ENCODE measurements at regions not wholly inside any gene's neighbourhood (a gene's known extent, or its start where the extent isn't known, plus 50 kb on each side); places are given as distances from the start of the nearest gene placed in this dataset.

GRCh38 chr11:70756341-70756740, 358.0 kb downstream of the CTTN start:
- no peak for TF ChIP-seq CTCF (IDR thresholded peaks at IDR 0.05)
- TF ChIP-seq POLR2A (IDR thresholded peaks at IDR 0.05), result no peak
- TF ChIP-seq EP300 (IDR thresholded peaks at IDR 0.05), result no peak
- H3K4me3 ChIP-seq, result no peak overlapping the region
- no peaks in the 10 kb centered on the region for H3K27me3 ChIP-seq
- intact Hi-C loops (cut with DNase I), result loop anchor here in 2 of 4 donors (5.0 kb wide), 2 partner anchors 289 to 294 kb away; no protein-coding TSS in a partner anchor
- H3K4me1 ChIP-seq (ENCODE audit: insufficient read depth), result no peaks in the 10 kb centered on the region
- WGBS, 3 donors, result 76 to 86% (median 77%) methylated on average over 8 of the region's 8 CpGs
- no peak for DNase-seq
- H3K36me3 ChIP-seq, result no peaks in the 10 kb centered on the region
- H3K9me3 ChIP-seq, result peaks cover 0 to 6% of the 10 kb centered on the region in 2 donors
- H3K27ac ChIP-seq, result no peak overlapping the region

DNA sequence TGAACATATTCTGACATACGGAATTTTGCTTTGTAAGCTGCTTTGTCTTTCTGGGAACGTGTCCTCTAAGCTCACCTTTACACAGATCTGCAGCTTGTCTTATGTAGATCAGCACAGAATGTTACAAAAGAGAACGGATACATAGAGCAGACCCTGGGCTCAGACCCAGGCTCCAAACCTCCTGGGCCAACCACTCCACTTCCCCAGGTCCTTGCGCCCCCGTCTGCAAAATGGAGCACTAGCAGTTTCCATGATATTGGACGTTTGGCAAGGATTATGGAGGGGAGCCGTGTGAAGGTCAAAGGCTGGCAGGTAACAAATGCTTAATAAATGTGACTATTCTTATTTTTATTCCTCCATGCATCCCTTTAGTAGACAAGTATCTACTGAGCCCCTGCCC, 358.4 kb downstream of the CTTN start:
- H3K27ac ChIP-seq, result no peak overlapping the region
- no peak for TF ChIP-seq POLR2A (IDR thresholded peaks at IDR 0.05)
- no peak for TF ChIP-seq EP300 (IDR thresholded peaks at IDR 0.05)
- no peak for TF ChIP-seq CTCF (IDR thresholded peaks at IDR 0.05)
- H3K27me3 ChIP-seq, result no peaks in the 10 kb centered on the region
- no peak overlapping the region for H3K4me3 ChIP-seq
- peaks cover 0 to 6% of the 10 kb centered on the region in 2 donors for H3K9me3 ChIP-seq
- no peaks in the 10 kb centered on the region for H3K36me3 ChIP-seq
- no peak for DNase-seq
- no peaks in the 10 kb centered on the region for H3K4me1 ChIP-seq (ENCODE audit: insufficient read depth)
- intact Hi-C loops (cut with DNase I), result loop anchor here in 2 of 4 donors (5.0 kb wide), 2 partner anchors 289 to 294 kb away; no protein-coding TSS in a partner anchor
- WGBS, 3 donors, result 58 to 66% (median 66%) methylated on average over 7 of the region's 7 CpGs

GRCh38 chr11:70757241-70757640, 358.9 kb downstream of the CTTN start:
- no peaks in the 10 kb centered on the region for H3K4me1 ChIP-seq (ENCODE audit: insufficient read depth)
- no peaks in the 10 kb centered on the region for H3K27me3 ChIP-seq
- no peak for TF ChIP-seq POLR2A (IDR thresholded peaks at IDR 0.05)
- no peak for TF ChIP-seq CTCF (IDR thresholded peaks at IDR 0.05)
- TF ChIP-seq EP300 (IDR thresholded peaks at IDR 0.05), result no peak
- no peak overlapping the region for H3K27ac ChIP-seq
- H3K9me3 ChIP-seq, result peaks cover 0 to 6% of the 10 kb centered on the region in 2 donors
- intact Hi-C loops (cut with DNase I), result loop anchor here in 2 of 4 donors (5.0 kb wide), 2 partner anchors 290 to 295 kb away; no protein-coding TSS in a partner anchor
- H3K4me3 ChIP-seq, result no peak overlapping the region
- no peaks in the 10 kb centered on the region for H3K36me3 ChIP-seq
- DNase-seq, result no peak
- 53 to 73% (median 70%) methylated on average over 8 of the region's 8 CpGs for WGBS, 3 donors

DNA sequence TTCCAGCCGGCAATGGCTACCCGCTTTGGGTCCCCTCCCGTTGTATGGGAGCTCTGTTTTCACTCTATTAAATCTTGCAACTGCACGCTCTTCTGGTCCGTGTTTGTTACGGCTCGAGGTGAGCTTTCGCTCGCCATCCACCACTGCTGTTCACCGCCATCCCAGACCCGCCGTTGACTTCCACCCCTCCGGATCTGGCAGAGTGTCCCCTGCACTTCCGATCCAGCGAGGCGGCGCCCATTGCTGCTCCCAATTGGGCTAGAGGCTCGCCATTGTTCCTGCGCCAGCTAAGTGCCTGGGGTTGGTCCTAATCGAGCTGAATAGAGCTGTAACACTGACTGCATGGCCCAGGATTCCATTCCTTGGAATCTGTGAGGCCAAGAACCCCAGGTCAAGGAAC, 359.9 kb downstream of the CTTN start:
- H3K27me3 ChIP-seq, result no peaks in the 10 kb centered on the region
- H3K4me1 ChIP-seq (ENCODE audit: insufficient read depth), result no peaks in the 10 kb centered on the region
- no peak for DNase-seq
- intact Hi-C loops (cut with DNase I), result loop anchor here in 2 of 4 donors (5.0 kb wide), 2 partner anchors 291 to 296 kb away; no protein-coding TSS in a partner anchor
- WGBS, 3 donors, result 86 to 88% (median 88%) methylated on average over 20 of the region's 20 CpGs
- no peaks in the 10 kb centered on the region for H3K36me3 ChIP-seq
- H3K4me3 ChIP-seq, result no peak overlapping the region
- H3K27ac ChIP-seq, result no peak overlapping the region
- peaks cover 0 to 6% of the 10 kb centered on the region in 2 donors for H3K9me3 ChIP-seq
- TF ChIP-seq EP300 (IDR thresholded peaks at IDR 0.05) (no peak), POLR2A (IDR thresholded peaks at IDR 0.05) (no peak), CTCF (IDR thresholded peaks at IDR 0.05) (no peak)

All from ovary (tissue), 7 donors.